ENCODE measurements at regions not wholly inside any gene's neighbourhood (a gene's known extent, or its start where the extent isn't known, plus 50 kb on each side); places are given as distances from the start of the nearest gene placed in this dataset.
A peak's percentile ranks its signal among the peaks of the same experiment; 100 is the strongest.

- no peak for DNase-seq (ENCODE audit: low read depth, low spot score)
Measured at GRCh38 chr12:107309020-107309419, 215.7 kb upstream of the CRY1 start.

GRCh38 chr12:107310621-107311020, 217.3 kb upstream of the CRY1 start:
- no peak overlapping the region for H3K4me3 ChIP-seq (ENCODE audit: low read depth, low read length)
- no peak for TF ChIP-seq CTCF (IDR thresholded peaks at IDR 0.05; ENCODE audit: low read depth, low read length)
- in situ Hi-C loops (cut with HindIII; ENCODE audit: low sequenced_read_pairs) = no loop called here
- no peak for DNase-seq (ENCODE audit: low read depth, low spot score)

More at GRCh38 chr12:107309020-107309419, 215.7 kb upstream of the CRY1 start:
- in situ Hi-C loops (cut with HindIII; ENCODE audit: low sequenced_read_pairs) = no loop called here
- TF ChIP-seq CTCF (IDR thresholded peaks at IDR 0.05; ENCODE audit: low read depth, low read length) = no peak
- no peak overlapping the region for H3K4me3 ChIP-seq (ENCODE audit: low read depth, low read length)

- no peak for DNase-seq (ENCODE audit: low read depth, low spot score)
- in situ Hi-C loops (cut with HindIII; ENCODE audit: low sequenced_read_pairs) = no loop called here
Measured at GRCh38 chr12:107311682-107312081, 218.3 kb upstream of the CRY1 start.

GRCh38 chr12:107317751-107318555, 224.6 kb upstream of the CRY1 start:
- peak; percentile 94 for DNase-seq (ENCODE audit: low read depth, low spot score)
- H3K4me3 ChIP-seq (ENCODE audit: low read depth, low read length) = peak overlapping the region; percentile 52
- in situ Hi-C loops (cut with HindIII; ENCODE audit: low sequenced_read_pairs) = no loop called here
- peak; percentile 48 for TF ChIP-seq CTCF (IDR thresholded peaks at IDR 0.05; ENCODE audit: low read depth, low read length)

More at GRCh38 chr12:107311682-107312081, 218.3 kb upstream of the CRY1 start:
- TF ChIP-seq CTCF (IDR thresholded peaks at IDR 0.05; ENCODE audit: low read depth, low read length) = no peak
- H3K4me3 ChIP-seq (ENCODE audit: low read depth, low read length) = no peak overlapping the region

- peak overlapping the region; percentile 52 for H3K4me3 ChIP-seq (ENCODE audit: low read depth, low read length)
- DNase-seq (ENCODE audit: low read depth, low spot score) = no peak
- no peak for TF ChIP-seq CTCF (IDR thresholded peaks at IDR 0.05; ENCODE audit: low read depth, low read length)
- in situ Hi-C loops (cut with HindIII; ENCODE audit: low sequenced_read_pairs) = no loop called here
Measured at GRCh38 chr12:107318556-107318805, 225.1 kb upstream of the CRY1 start.

GRCh38 chr12:107318806-107319532, 225.6 kb upstream of the CRY1 start:
- H3K4me3 ChIP-seq (ENCODE audit: low read depth, low read length) = peak overlapping the region; percentile 52
- TF ChIP-seq CTCF (IDR thresholded peaks at IDR 0.05; ENCODE audit: low read depth, low read length) = no peak
- in situ Hi-C loops (cut with HindIII; ENCODE audit: low sequenced_read_pairs) = no loop called here
- peak; percentile 70 for DNase-seq (ENCODE audit: low read depth, low spot score)

Measured in astrocyte of the spinal cord (primary cell).